ENCODE measurements at regions not wholly inside any gene's neighbourhood (a gene's known extent, or its start where the extent isn't known, plus 50 kb on each side); places are given as distances from the start of the nearest gene placed in this dataset.

DNA sequence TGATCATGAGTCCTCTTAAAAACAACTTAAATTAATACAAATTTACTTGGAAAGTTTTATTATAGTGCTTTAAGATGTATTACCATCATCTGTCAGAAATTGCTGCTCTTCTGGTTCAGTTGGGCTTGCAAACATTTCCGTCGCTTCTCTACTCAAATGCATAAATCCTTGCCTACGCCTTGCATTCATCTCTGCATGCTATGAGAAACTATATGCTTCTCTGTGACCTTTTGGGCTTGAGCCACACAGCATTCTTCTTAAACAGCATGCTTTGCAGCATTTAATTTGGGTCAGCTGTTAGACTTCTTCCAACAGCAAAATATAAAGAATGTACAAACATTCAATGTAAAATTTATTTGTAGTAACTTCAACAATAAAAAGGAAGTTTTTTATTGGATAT is 305.7 kb upstream of the FLRT2 start:
- Histone ChIP-seq H3K27me3 (ENCODE audit: insufficient read depth, low read length, poor library complexity) (no peaks in the 10 kb centered on the region), H3K4me2 (ENCODE audit: insufficient read depth, low read length) (no peak overlapping the region), H3K9me3 (ENCODE audit: insufficient read depth, low read length, severe bottlenecking) (no peaks in the 10 kb centered on the region), H3K27ac (ENCODE audit: low read length) (no peak overlapping the region), H3K9ac (ENCODE audit: low read depth, low read length) (no peak overlapping the region), H3K4me1 (ENCODE audit: insufficient read depth, low read length) (no peaks in the 10 kb centered on the region), H4K20me1 (ENCODE audit: insufficient read depth, low read length) (no peaks in the 10 kb centered on the region), H3K79me2 (ENCODE audit: insufficient read depth, low read length) (no peaks in the 10 kb centered on the region), H3K4me3 (ENCODE audit: low read depth in 1 of 2, low read length in 2 of 2) (no peak overlapping the region), H2AFZ (ENCODE audit: low read depth, low read length) (no peak overlapping the region), H3K36me3 (ENCODE audit: insufficient read depth, low read length) (no peaks in the 10 kb centered on the region)
- ATAC-seq (ENCODE audit: insufficient read depth, low read depth) (no peak), DNase-seq (no peak)
- TF ChIP-seq, protein P1, sequence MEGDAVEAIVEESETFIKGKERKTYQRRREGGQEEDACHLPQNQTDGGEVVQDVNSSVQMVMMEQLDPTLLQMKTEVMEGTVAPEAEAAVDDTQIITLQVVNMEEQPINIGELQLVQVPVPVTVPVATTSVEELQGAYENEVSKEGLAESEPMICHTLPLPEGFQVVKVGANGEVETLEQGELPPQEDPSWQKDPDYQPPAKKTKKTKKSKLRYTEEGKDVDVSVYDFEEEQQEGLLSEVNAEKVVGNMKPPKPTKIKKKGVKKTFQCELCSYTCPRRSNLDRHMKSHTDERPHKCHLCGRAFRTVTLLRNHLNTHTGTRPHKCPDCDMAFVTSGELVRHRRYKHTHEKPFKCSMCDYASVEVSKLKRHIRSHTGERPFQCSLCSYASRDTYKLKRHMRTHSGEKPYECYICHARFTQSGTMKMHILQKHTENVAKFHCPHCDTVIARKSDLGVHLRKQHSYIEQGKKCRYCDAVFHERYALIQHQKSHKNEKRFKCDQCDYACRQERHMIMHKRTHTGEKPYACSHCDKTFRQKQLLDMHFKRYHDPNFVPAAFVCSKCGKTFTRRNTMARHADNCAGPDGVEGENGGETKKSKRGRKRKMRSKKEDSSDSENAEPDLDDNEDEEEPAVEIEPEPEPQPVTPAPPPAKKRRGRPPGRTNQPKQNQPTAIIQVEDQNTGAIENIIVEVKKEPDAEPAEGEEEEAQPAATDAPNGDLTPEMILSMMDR (IDR thresholded peaks at IDR 0.05; ENCODE audit: borderline replicate concordance, extremely low read depth, low read length, poor library complexity, severe bottlenecking) = no peak
- no peak for TF ChIP-seq EZH2 (IDR thresholded peaks at IDR 0.05; ENCODE audit: borderline replicate concordance, low read depth, low read length, severe bottlenecking)

DNA sequence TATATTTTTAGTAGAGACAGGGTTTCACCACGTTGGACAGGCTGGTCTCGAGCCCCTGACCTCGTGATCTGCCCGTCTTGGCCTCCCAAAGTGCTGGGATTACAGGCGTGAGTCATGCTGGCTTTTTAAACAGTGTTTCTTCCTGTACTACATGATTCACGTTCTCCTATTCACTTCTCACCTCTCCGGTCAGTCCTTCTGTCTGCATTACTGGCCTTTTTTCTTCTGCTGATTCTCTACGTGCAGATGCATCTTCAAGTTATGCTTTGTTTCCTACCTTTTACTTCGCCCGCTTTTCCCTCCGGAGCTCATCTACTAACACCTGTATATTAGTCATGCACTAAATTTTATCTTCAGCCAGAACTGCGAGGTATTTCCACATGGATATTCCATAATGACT is 296.2 kb upstream of the FLRT2 start:
- DNase-seq (no peak), ATAC-seq (ENCODE audit: insufficient read depth, low read depth) (no peak)
- no peak overlapping the region for H3K27ac ChIP-seq (ENCODE audit: low read length)
- no peak overlapping the region for H3K4me3 ChIP-seq (ENCODE audit: low read depth in 1 of 2, low read length in 2 of 2)
- H3K9ac ChIP-seq (ENCODE audit: low read depth, low read length) = no peak overlapping the region
- H3K4me1 ChIP-seq (ENCODE audit: insufficient read depth, low read length) = peaks cover 13% of the 10 kb centered on the region
- no peaks in the 10 kb centered on the region for H3K36me3 ChIP-seq (ENCODE audit: insufficient read depth, low read length)
- H3K9me3 ChIP-seq (ENCODE audit: insufficient read depth, low read length, severe bottlenecking) = no peaks in the 10 kb centered on the region
- H2AFZ ChIP-seq (ENCODE audit: low read depth, low read length) = no peak overlapping the region
- TF ChIP-seq, protein P1 (IDR thresholded peaks at IDR 0.05; ENCODE audit: borderline replicate concordance, extremely low read depth, low read length, poor library complexity, severe bottlenecking) = no peak
- no peak for TF ChIP-seq EZH2 (IDR thresholded peaks at IDR 0.05; ENCODE audit: borderline replicate concordance, low read depth, low read length, severe bottlenecking)
- no peak overlapping the region for H3K4me2 ChIP-seq (ENCODE audit: insufficient read depth, low read length)
- H4K20me1 ChIP-seq (ENCODE audit: insufficient read depth, low read length) = no peaks in the 10 kb centered on the region
- no peaks in the 10 kb centered on the region for H3K79me2 ChIP-seq (ENCODE audit: insufficient read depth, low read length)
- no peaks in the 10 kb centered on the region for H3K27me3 ChIP-seq (ENCODE audit: insufficient read depth, low read length, poor library complexity)

DNA sequence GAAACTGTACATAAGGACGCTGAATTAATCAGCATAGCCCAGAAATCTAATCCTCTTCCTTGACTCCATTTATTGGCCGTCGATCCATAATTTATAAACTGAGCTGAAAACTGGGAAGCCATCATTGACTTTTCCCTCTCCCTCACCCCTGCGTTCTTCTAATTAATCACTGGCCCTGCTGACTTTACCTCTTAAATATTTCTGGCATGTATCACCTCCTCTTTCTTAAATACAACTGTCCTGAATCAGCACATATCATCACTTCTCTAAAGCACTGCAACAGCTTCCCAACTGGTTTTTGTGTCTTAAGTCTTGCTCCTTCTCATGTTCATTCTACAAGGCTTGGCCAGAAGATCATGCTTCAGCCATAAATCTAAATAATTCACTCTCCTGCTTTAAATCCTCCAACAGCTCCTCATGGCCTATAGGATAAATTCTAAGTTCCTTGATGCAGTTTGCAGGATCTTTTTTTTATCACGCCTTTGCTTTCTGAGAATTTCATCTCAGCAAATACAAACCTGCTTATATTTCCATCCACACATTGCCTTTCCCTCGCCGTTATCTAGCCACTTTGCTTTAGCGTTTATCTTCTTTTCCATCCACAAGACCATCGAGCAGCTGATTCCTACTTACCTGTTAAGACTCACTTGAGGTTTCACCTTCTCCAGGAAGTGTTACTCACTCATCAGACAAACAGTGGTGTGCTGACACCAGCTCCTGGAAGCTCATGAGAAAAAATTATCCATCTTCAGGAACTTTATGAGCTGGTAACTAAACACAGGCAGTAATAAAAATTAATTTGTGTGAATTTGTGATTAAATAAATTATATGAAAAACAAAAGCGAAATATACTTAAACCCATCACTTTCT is 295.6 kb upstream of the FLRT2 start:
- DNase-seq (no peak), ATAC-seq (ENCODE audit: insufficient read depth, low read depth) (no peak)
- no peak overlapping the region for H3K4me2 ChIP-seq (ENCODE audit: insufficient read depth, low read length)
- no peak overlapping the region for H3K9ac ChIP-seq (ENCODE audit: low read depth, low read length)
- no peak for TF ChIP-seq EZH2 (IDR thresholded peaks at IDR 0.05; ENCODE audit: borderline replicate concordance, low read depth, low read length, severe bottlenecking)
- TF ChIP-seq, protein P1 (IDR thresholded peaks at IDR 0.05; ENCODE audit: borderline replicate concordance, extremely low read depth, low read length, poor library complexity, severe bottlenecking) = no peak
- no peaks in the 10 kb centered on the region for H3K9me3 ChIP-seq (ENCODE audit: insufficient read depth, low read length, severe bottlenecking)
- no peak overlapping the region for H3K27ac ChIP-seq (ENCODE audit: low read length)
- H3K27me3 ChIP-seq (ENCODE audit: insufficient read depth, low read length, poor library complexity) = no peaks in the 10 kb centered on the region
- H3K4me1 ChIP-seq (ENCODE audit: insufficient read depth, low read length) = peaks cover 13% of the 10 kb centered on the region
- H3K36me3 ChIP-seq (ENCODE audit: insufficient read depth, low read length) = no peaks in the 10 kb centered on the region
- no peak overlapping the region for H2AFZ ChIP-seq (ENCODE audit: low read depth, low read length)
- H3K79me2 ChIP-seq (ENCODE audit: insufficient read depth, low read length) = no peaks in the 10 kb centered on the region
- H3K4me3 ChIP-seq (ENCODE audit: low read depth in 1 of 2, low read length in 2 of 2) = no peak overlapping the region
- H4K20me1 ChIP-seq (ENCODE audit: insufficient read depth, low read length) = no peaks in the 10 kb centered on the region

Data from DND-41 (cell line).